ENCODE measurements at regions not wholly inside any gene's neighbourhood (a gene's known extent, or its start where the extent isn't known, plus 50 kb on each side); places are given as distances from the start of the nearest gene placed in this dataset.

GRCh38 chr10:130648807-130649206 lies 512.6 kb downstream of the GLRX3 start:
- Histone ChIP-seq H3K4me3 (no peak overlapping the region), H3K27ac (no peak overlapping the region), H3K36me3 (no peaks in the 10 kb centered on the region), H3K4me1 (no peaks in the 10 kb centered on the region), H3K27me3 (no peaks in the 10 kb centered on the region), H3K9me3 (no peaks in the 10 kb centered on the region)
- TF ChIP-seq, protein P1, sequence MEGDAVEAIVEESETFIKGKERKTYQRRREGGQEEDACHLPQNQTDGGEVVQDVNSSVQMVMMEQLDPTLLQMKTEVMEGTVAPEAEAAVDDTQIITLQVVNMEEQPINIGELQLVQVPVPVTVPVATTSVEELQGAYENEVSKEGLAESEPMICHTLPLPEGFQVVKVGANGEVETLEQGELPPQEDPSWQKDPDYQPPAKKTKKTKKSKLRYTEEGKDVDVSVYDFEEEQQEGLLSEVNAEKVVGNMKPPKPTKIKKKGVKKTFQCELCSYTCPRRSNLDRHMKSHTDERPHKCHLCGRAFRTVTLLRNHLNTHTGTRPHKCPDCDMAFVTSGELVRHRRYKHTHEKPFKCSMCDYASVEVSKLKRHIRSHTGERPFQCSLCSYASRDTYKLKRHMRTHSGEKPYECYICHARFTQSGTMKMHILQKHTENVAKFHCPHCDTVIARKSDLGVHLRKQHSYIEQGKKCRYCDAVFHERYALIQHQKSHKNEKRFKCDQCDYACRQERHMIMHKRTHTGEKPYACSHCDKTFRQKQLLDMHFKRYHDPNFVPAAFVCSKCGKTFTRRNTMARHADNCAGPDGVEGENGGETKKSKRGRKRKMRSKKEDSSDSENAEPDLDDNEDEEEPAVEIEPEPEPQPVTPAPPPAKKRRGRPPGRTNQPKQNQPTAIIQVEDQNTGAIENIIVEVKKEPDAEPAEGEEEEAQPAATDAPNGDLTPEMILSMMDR (IDR thresholded peaks at IDR 0.05): no peak
- TF ChIP-seq POLR2A (IDR thresholded peaks at IDR 0.05): no peak
- intact Hi-C loops (cut with DNase I; ENCODE audit: low total_unique reads): no loop called here
- DNase-seq: no peak

- no peak overlapping the region for H3K27ac ChIP-seq
- intact Hi-C loops (cut with DNase I; ENCODE audit: low total_unique reads): no loop called here
- no peaks in the 10 kb centered on the region for H3K36me3 ChIP-seq
- H3K9me3 ChIP-seq: no peaks in the 10 kb centered on the region
- no peak overlapping the region for H3K4me3 ChIP-seq
- no peak for DNase-seq
- H3K27me3 ChIP-seq: no peaks in the 10 kb centered on the region
- no peak for TF ChIP-seq POLR2A (IDR thresholded peaks at IDR 0.05)
- TF ChIP-seq, protein P1 (IDR thresholded peaks at IDR 0.05): no peak
- H3K4me1 ChIP-seq: no peaks in the 10 kb centered on the region
Observed at GRCh38 chr10:130652544-130652943, 516.4 kb downstream of the GLRX3 start.

- TF ChIP-seq, protein P1 (IDR thresholded peaks at IDR 0.05): no peak
- no peak for TF ChIP-seq POLR2A (IDR thresholded peaks at IDR 0.05)
- H3K27ac ChIP-seq: no peak overlapping the region
- intact Hi-C loops (cut with DNase I; ENCODE audit: low total_unique reads): no loop called here
- DNase-seq: no peak
- H3K27me3 ChIP-seq: no peaks in the 10 kb centered on the region
- no peak overlapping the region for H3K4me3 ChIP-seq
- H3K36me3 ChIP-seq: no peaks in the 10 kb centered on the region
- no peaks in the 10 kb centered on the region for H3K9me3 ChIP-seq
- H3K4me1 ChIP-seq: no peaks in the 10 kb centered on the region
Observed at GRCh38 chr10:130652964-130653578, 516.9 kb downstream of the GLRX3 start.

DNA sequence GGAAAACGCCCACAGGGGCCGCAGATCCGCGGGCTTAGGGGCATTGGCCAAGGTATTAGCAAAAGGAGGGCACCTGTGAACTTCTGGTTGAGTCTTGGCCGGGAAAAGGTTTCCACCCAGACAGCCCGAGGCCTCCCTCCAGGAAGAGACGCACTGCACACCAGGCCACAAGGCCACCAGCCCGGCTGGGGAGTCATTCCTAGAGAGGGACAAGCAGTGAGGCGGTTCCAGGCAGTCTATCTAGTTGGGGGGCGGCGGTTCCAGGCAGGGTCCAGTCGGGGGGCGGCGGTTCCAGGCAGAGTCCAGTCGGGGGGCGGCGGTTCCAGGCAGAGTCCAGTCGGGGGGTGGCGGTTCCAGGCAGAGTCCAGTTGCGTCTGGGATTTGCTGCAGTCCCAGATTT lies 518.5 kb downstream of the GLRX3 start:
- TF ChIP-seq, protein P1 (IDR thresholded peaks at IDR 0.05): no peak
- no peak for TF ChIP-seq POLR2A (IDR thresholded peaks at IDR 0.05)
- Histone ChIP-seq H3K27me3 (no peaks in the 10 kb centered on the region), H3K27ac (no peak overlapping the region), H3K4me1 (no peaks in the 10 kb centered on the region), H3K36me3 (no peaks in the 10 kb centered on the region), H3K4me3 (no peak overlapping the region), H3K9me3 (no peaks in the 10 kb centered on the region)
- no peak for DNase-seq
- intact Hi-C loops (cut with DNase I; ENCODE audit: low total_unique reads): no loop called here

- no peak for TF ChIP-seq POLR2A (IDR thresholded peaks at IDR 0.05)
- TF ChIP-seq, protein P1 (IDR thresholded peaks at IDR 0.05): no peak
- Histone ChIP-seq H3K4me3 (no peak overlapping the region), H3K27ac (no peak overlapping the region), H3K9me3 (no peaks in the 10 kb centered on the region), H3K36me3 (no peaks in the 10 kb centered on the region), H3K4me1 (no peaks in the 10 kb centered on the region), H3K27me3 (no peaks in the 10 kb centered on the region)
- DNase-seq: no peak
- intact Hi-C loops (cut with DNase I; ENCODE audit: low total_unique reads): no loop called here
Observed at GRCh38 chr10:130655313-130656186, 519.4 kb downstream of the GLRX3 start.
